Keratinocyte (primary cell): ENCODE measurements at regions not wholly inside any gene's neighbourhood (a gene's known extent, or its start where the extent isn't known, plus 50 kb on each side); places are given as distances from the start of the nearest gene placed in this dataset.

Source experiments
- DNase-seq: peaks from one replicate; pipeline ENCODE4 v3.0.0-alpha.2; 2011; ENCODE audit warnings: low read depth, missing footprints, low spot score
- FAIRE-seq: peaks from 2 replicates; lab custom pipeline; 2011; peaks lifted over from hg19 to GRCh38; lab: Jason Lieb, UNC
- H2AFZ ChIP-seq: 2 replicates; pipeline ENCODE4 v1.6.0; 2012; ENCODE audit warnings: low read length, control low read depth, inconsistent platforms; ENCODE audit not compliant: control insufficient read depth
- H3K27ac ChIP-seq: 2 replicates; pipeline ENCODE4 v1.5.1; 2011; ENCODE audit warnings: low read length; ENCODE audit not compliant: control insufficient read depth, insufficient read depth
- H3K27me3 ChIP-seq: 3 replicates; pipeline ENCODE4 v1.6.0; 2011; ENCODE audit warnings: low read length; ENCODE audit not compliant: control insufficient read depth, insufficient read depth; ENCODE audit errors: extremely low read depth
- H3K36me3 ChIP-seq, 2 experiments: 2 replicates in 1 of 2; 3 replicates in 1 of 2; pipeline ENCODE4 v1.5.1; 2011; ENCODE audit warnings: low read length in 2 of 2, mild to moderate bottlenecking in 1 of 2; ENCODE audit not compliant: control insufficient read depth in 2 of 2, insufficient read depth in 2 of 2; ENCODE audit errors: extremely low read depth in 1 of 2
- H3K4me1 ChIP-seq: 3 replicates; pipeline ENCODE4 v1.5.1; 2011; ENCODE audit warnings: low read length; ENCODE audit not compliant: control insufficient read depth, insufficient read depth; ENCODE audit errors: extremely low read depth
- H3K4me2 ChIP-seq: 3 replicates; pipeline ENCODE4 v1.6.0; 2011; ENCODE audit warnings: low read depth, low read length; ENCODE audit not compliant: control insufficient read depth, insufficient read depth; ENCODE audit errors: extremely low read depth
- H3K4me3 ChIP-seq, 3 experiments: fragments of 200-600 bp in 1 of 3; sonication (generic) in 1 of 3; 2 replicates in 2 of 3; 3 replicates in 1 of 3; pipeline ENCODE4 v1.5.1; 2011 to 2016; ENCODE audit warnings: low read length in 3 of 3, mild to moderate bottlenecking in 3 of 3, control low read depth in 2 of 3, inconsistent platforms in 1 of 3, low read depth in 1 of 3, mixed read lengths in 1 of 3, mixed run types in 1 of 3, moderate library complexity in 1 of 3; ENCODE audit not compliant: control insufficient read depth in 2 of 3, insufficient read depth in 2 of 3; ENCODE audit errors: extremely low read depth in 1 of 3
- H3K79me2 ChIP-seq: 2 replicates; pipeline ENCODE4 v1.6.0; 2012; ENCODE audit warnings: low read length; ENCODE audit not compliant: control insufficient read depth, insufficient read depth
- H3K9ac ChIP-seq: 3 replicates; pipeline ENCODE4 v1.6.0; 2011; ENCODE audit warnings: low read length; ENCODE audit not compliant: control insufficient read depth, insufficient read depth; ENCODE audit errors: extremely low read depth
- H3K9me1 ChIP-seq: 3 replicates; pipeline ENCODE4 v1.6.0; 2011; ENCODE audit warnings: low read length; ENCODE audit not compliant: control insufficient read depth, insufficient read depth; ENCODE audit errors: extremely low read depth
- H3K9me3 ChIP-seq: 2 replicates; pipeline ENCODE4 v1.5.1; 2012; ENCODE audit warnings: low read depth, low read length; ENCODE audit not compliant: control insufficient read depth
- H4K20me1 ChIP-seq: 3 replicates; pipeline ENCODE4 v1.6.0; 2011; ENCODE audit warnings: low read length; ENCODE audit not compliant: control insufficient read depth, insufficient read depth; ENCODE audit errors: extremely low read depth
- CTCF ChIP-seq, 3 experiments: IDR thresholded peaks in 1 of 3; conservative IDR thresholded peaks in 1 of 3; optimal IDR thresholded peaks in 1 of 3; 2 replicates in 2 of 3; 3 replicates in 1 of 3; pipeline versions ENCODE3 to v1.5.1; 2011; ENCODE audit warnings: low read length in 3 of 3, mild to moderate bottlenecking in 3 of 3, moderate library complexity in 2 of 3, control low read depth in 1 of 3, inconsistent platforms in 1 of 3; ENCODE audit not compliant: insufficient read depth in 2 of 3; ENCODE audit errors: extremely low read depth in 1 of 3
- EZH2 ChIP-seq: IDR thresholded peaks from one replicate; pipeline ENCODE4 v1.6.1; 2012; ENCODE audit warnings: inconsistent platforms, mild to moderate bottlenecking, low read length, moderate library complexity
- dilution Hi-C: fragments of 300-500 bp; cut with MboI; formaldehyde crosslinking; loops from one replicate; pipeline ENCODE4 v1.7.0; 2020; ENCODE audit warnings: low sequenced_read_pairs; ENCODE audit not compliant: extremely low pct_ligation_motif_present

DNA sequence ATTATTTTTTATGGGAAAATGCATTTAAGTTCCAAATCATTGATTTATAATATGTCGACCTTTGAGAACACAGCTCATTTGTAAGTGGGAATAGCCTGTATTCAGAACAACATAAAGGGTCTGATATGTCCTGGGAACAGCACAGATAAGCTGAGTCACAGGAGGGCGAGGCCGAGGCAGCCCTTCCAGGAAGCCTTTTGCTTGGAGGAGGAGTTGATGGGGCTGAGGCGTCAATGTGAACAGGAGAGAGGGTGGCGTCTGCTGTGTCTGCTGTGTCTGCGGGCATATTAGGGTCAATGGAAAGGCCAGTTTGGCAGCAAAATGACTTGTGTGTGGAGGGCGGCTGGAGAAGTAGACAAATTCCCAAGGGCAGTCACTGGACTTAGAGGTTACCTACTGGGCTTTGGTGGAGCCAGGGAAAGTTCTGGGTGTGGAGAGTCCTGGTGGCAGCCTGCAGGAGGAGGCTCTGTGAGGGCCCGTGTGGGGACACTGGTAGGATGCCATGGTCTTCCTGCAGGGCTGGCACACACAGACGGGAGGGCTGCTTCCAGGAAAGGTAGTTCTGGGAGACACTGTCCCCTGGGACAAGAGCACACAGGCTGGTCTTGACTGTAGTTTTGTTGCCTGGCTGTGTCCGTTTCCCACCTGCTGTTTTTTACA is 128.1 kb downstream of the GLI2 start:
- Histone ChIP-seq H3K4me3 (no peak overlapping the region), H3K9me1 (no peaks in the 10 kb centered on the region), H3K4me2 (peak overlapping the region; percentile 25), H3K9ac (no peak overlapping the region), H3K79me2 (no peaks in the 10 kb centered on the region), H3K27ac (no peak overlapping the region), H3K36me3 (no peaks in the 10 kb centered on the region), H4K20me1 (no peaks in the 10 kb centered on the region), H3K27me3 (peaks cover 26% of the 10 kb centered on the region), H3K4me1 (peaks cover 13% of the 10 kb centered on the region), H3K9me3 (no peaks in the 10 kb centered on the region), H2AFZ (peak overlapping the region; percentile 70)
- peak; percentile 91 for FAIRE-seq
- dilution Hi-C loops, result no loop called here
- TF ChIP-seq CTCF (optimal IDR thresholded peaks at IDR 0.05 in 1 of 3, IDR thresholded peaks at IDR 0.05 in 1 of 3, conservative IDR thresholded peaks at IDR 0.05 in 1 of 3; ENCODE audit: extremely low read depth in 1 of 3, insufficient read depth in 2 of 3, low read length in 3 of 3) (no peak), EZH2 (no peak)
- no peak for DNase-seq

DNA sequence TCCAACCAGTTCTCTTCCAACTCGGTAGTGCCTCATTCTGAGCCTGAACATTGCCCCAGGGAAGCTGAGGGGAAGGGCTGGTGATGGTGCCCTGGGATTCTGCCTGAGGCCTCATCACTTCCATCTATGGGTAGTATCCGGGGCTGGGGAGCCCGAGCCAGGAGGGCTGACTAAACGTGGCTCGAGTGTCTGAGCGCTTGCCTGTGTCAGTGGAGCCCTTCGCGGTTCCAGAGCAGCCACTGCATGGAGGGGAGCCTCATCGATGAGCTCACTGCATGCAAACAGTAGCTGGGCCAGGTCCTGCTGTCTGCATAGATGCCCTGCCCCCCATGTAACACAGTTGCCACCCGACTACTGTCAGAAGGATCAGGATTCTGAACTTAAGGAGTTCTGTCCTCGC is 129.3 kb downstream of the GLI2 start:
- Histone ChIP-seq H4K20me1 (no peaks in the 10 kb centered on the region), H3K4me1 (peaks cover 13% of the 10 kb centered on the region)

More for the DNA sequence above, 129.3 kb downstream of the GLI2 start:
- Histone ChIP-seq H2AFZ (no peak overlapping the region), H3K9me3 (no peaks in the 10 kb centered on the region), H3K9me1 (no peaks in the 10 kb centered on the region), H3K27ac (no peak overlapping the region), H3K79me2 (no peaks in the 10 kb centered on the region), H3K27me3 (peaks cover 31% of the 10 kb centered on the region), H3K36me3 (no peaks in the 10 kb centered on the region), H3K9ac (no peak overlapping the region), H3K4me2 (no peak overlapping the region), H3K4me3 (no peak overlapping the region)
- DNase-seq, result no peak
- TF ChIP-seq CTCF (optimal IDR thresholded peaks at IDR 0.05 in 1 of 3, IDR thresholded peaks at IDR 0.05 in 1 of 3, conservative IDR thresholded peaks at IDR 0.05 in 1 of 3; ENCODE audit: extremely low read depth in 1 of 3, insufficient read depth in 2 of 3, low read length in 3 of 3) (no peak), EZH2 (no peak)
- no peak for FAIRE-seq
- dilution Hi-C loops, result no loop called here
